ENCODE measurements at regions not wholly inside any gene's neighbourhood (a gene's known extent, or its start where the extent isn't known, plus 50 kb on each side); places are given as distances from the start of the nearest gene placed in this dataset.

GRCh38 chr10:21336476-21337170, 188.9 kb downstream of the SKIDA1 start:
- peaks cover 3% of the 10 kb centered on the region; the same call in 1 of the 2 replicates for H3K27me3 Mint-ChIP-seq (ENCODE audit: insufficient read depth)
- peaks cover 12% of the 10 kb centered on the region; the same call in 1 of the 2 replicates for H3K36me3 Mint-ChIP-seq (ENCODE audit: low read depth)
- no peak; the same call in 1 of the 2 replicates for TF ChIP-seq CTCF (IDR thresholded peaks at IDR 0.05)
- peak; percentile 92 for DNase-seq
- H3K9me3 Mint-ChIP-seq: peaks cover 7% of the 10 kb centered on the region; the same call in 1 of the 2 replicates
- H3K4me1 Mint-ChIP-seq (ENCODE audit: low read depth): peaks cover 68% of the 10 kb centered on the region
- H3K4me3 Mint-ChIP-seq: peak overlapping the region; percentile 66
- peak overlapping the region; percentile 92 for H3K27ac Mint-ChIP-seq

GRCh38 chr10:21334891-21335696, 190.4 kb downstream of the SKIDA1 start:
- peak overlapping the region; percentile 36; the same call in 1 of the 2 replicates for H3K4me3 Mint-ChIP-seq
- H3K9me3 Mint-ChIP-seq: peaks cover 3% of the 10 kb centered on the region; the same call in 1 of the 2 replicates
- TF ChIP-seq CTCF (IDR thresholded peaks at IDR 0.05): no peak
- peaks cover 3% of the 10 kb centered on the region; the same call in 1 of the 2 replicates for H3K27me3 Mint-ChIP-seq (ENCODE audit: insufficient read depth)
- peak overlapping the region; percentile 92 for H3K27ac Mint-ChIP-seq
- peaks cover 8% of the 10 kb centered on the region; the same call in 1 of the 2 replicates for H3K36me3 Mint-ChIP-seq (ENCODE audit: low read depth)
- peaks cover 63% of the 10 kb centered on the region for H3K4me1 Mint-ChIP-seq (ENCODE audit: low read depth)
- peak; percentile 80 for DNase-seq

GRCh38 chr10:21330628-21331020, 194.9 kb downstream of the SKIDA1 start:
- Mint-ChIP-seq H3K9me3 (peaks cover 3% of the 10 kb centered on the region; the same call in 1 of the 2 replicates), H3K4me1 (ENCODE audit: low read depth) (peaks cover 37% of the 10 kb centered on the region), H3K36me3 (ENCODE audit: low read depth) (no peaks in the 10 kb centered on the region), H3K27ac (peak overlapping the region; percentile 53), H3K27me3 (ENCODE audit: insufficient read depth) (peaks cover 6% of the 10 kb centered on the region; the same call in 1 of the 2 replicates), H3K4me3 (no peak overlapping the region)
- no peak for TF ChIP-seq CTCF (IDR thresholded peaks at IDR 0.05)
- DNase-seq: no peak

- peak; percentile 91 for DNase-seq
- Mint-ChIP-seq H3K27me3 (ENCODE audit: insufficient read depth) (peaks cover 6% of the 10 kb centered on the region; the same call in 1 of the 2 replicates), H3K9me3 (peaks cover 3% of the 10 kb centered on the region; the same call in 1 of the 2 replicates), H3K4me3 (no peak overlapping the region), H3K27ac (peak overlapping the region; percentile 66), H3K36me3 (ENCODE audit: low read depth) (no peaks in the 10 kb centered on the region), H3K4me1 (ENCODE audit: low read depth) (peaks cover 31% of the 10 kb centered on the region)
- no peak for TF ChIP-seq CTCF (IDR thresholded peaks at IDR 0.05)
These were observed 195.4 kb downstream of the SKIDA1 start for GRCh38 chr10:21329995-21330627.

- no peaks in the 10 kb centered on the region for H3K36me3 Mint-ChIP-seq (ENCODE audit: low read depth)
- H3K4me1 Mint-ChIP-seq (ENCODE audit: low read depth): peaks cover 16% of the 10 kb centered on the region
- no peaks in the 10 kb centered on the region for H3K9me3 Mint-ChIP-seq
- DNase-seq: no peak
- H3K4me3 Mint-ChIP-seq: no peak overlapping the region
- no peak overlapping the region for H3K27ac Mint-ChIP-seq
- H3K27me3 Mint-ChIP-seq (ENCODE audit: insufficient read depth): peaks cover 3% of the 10 kb centered on the region; the same call in 1 of the 2 replicates
- TF ChIP-seq CTCF (IDR thresholded peaks at IDR 0.05): no peak
These were observed 198.0 kb downstream of the SKIDA1 start for GRCh38 chr10:21327289-21327993.

All from HFFc6 (cell line).